ENCODE measurements at regions not wholly inside any gene's neighbourhood (a gene's known extent, or its start where the extent isn't known, plus 50 kb on each side); places are given as distances from the start of the nearest gene placed in this dataset.

- no peak overlapping the region for H3K4me3 ChIP-seq
- H3K36me3 ChIP-seq (ENCODE audit: low read depth), result no peaks in the 10 kb centered on the region
- H4K20me1 ChIP-seq (ENCODE audit: insufficient read depth), result no peaks in the 10 kb centered on the region
- H3K4me1 ChIP-seq (ENCODE audit: insufficient read depth), result no peaks in the 10 kb centered on the region
- H3K79me2 ChIP-seq (ENCODE audit: insufficient read depth), result no peaks in the 10 kb centered on the region
- no peak overlapping the region for H3K27ac ChIP-seq
- H3K27me3 ChIP-seq (replicated peaks; ENCODE audit: insufficient read depth), result no peaks in the 10 kb centered on the region
- H3K9me3 ChIP-seq (ENCODE audit: low read depth), result no peaks in the 10 kb centered on the region
- H2AFZ ChIP-seq, result no peak overlapping the region
- no peaks in the 10 kb centered on the region for H3F3A ChIP-seq (ENCODE audit: insufficient read depth)
- TF ChIP-seq EZH2 (IDR thresholded peaks at IDR 0.05; ENCODE audit: insufficient read depth, poor library complexity, severe bottlenecking) (no peak), EZH2phosphoT487 (IDR thresholded peaks at IDR 0.05; ENCODE audit: insufficient read depth, low read depth) (no peak)
- no peaks in the 10 kb centered on the region for H3K9me2 ChIP-seq (ENCODE audit: insufficient read depth)
- no peak overlapping the region for H3K9ac ChIP-seq
- WGBS, 2 experiments (ENCODE audit: low coverage in 1 of 2, low lambda C conversion rate in 2 of 2, missing lambda C conversion rate in 2 of 2), result 13 to 15% methylated on average over 10 of the region's 10 CpGs
- H3K4me2 ChIP-seq (ENCODE audit: unreplicated experiment), result no peak overlapping the region
- in situ Hi-C loops (cut with MboI), result no loop called here
- DNase-seq, result peak; percentile 14
Observed at GRCh38 chr5:174371600-174372094, 326.1 kb downstream of the NSG2 start.

- no peak for DNase-seq
- H4K20me1 ChIP-seq (ENCODE audit: insufficient read depth), result no peaks in the 10 kb centered on the region
- H3K9me3 ChIP-seq (ENCODE audit: low read depth), result no peaks in the 10 kb centered on the region
- no peak overlapping the region for H3K4me3 ChIP-seq
- WGBS, 2 experiments (ENCODE audit: low coverage in 1 of 2, low lambda C conversion rate in 2 of 2, missing lambda C conversion rate in 2 of 2), result 23 to 31% methylated on average over 8 of the region's 8 CpGs
- no peak overlapping the region for H3K27ac ChIP-seq
- no peak overlapping the region for H3K9ac ChIP-seq
- no peaks in the 10 kb centered on the region for H3K27me3 ChIP-seq (replicated peaks; ENCODE audit: insufficient read depth)
- in situ Hi-C loops (cut with MboI), result no loop called here
- H2AFZ ChIP-seq, result no peak overlapping the region
- H3K4me1 ChIP-seq (ENCODE audit: insufficient read depth), result no peaks in the 10 kb centered on the region
- TF ChIP-seq EZH2phosphoT487 (IDR thresholded peaks at IDR 0.05; ENCODE audit: insufficient read depth, low read depth) (no peak), EZH2 (IDR thresholded peaks at IDR 0.05; ENCODE audit: insufficient read depth, poor library complexity, severe bottlenecking) (no peak)
- no peaks in the 10 kb centered on the region for H3K9me2 ChIP-seq (ENCODE audit: insufficient read depth)
- H3K79me2 ChIP-seq (ENCODE audit: insufficient read depth), result no peaks in the 10 kb centered on the region
- no peaks in the 10 kb centered on the region for H3K36me3 ChIP-seq (ENCODE audit: low read depth)
- H3K4me2 ChIP-seq (ENCODE audit: unreplicated experiment), result no peak overlapping the region
- no peaks in the 10 kb centered on the region for H3F3A ChIP-seq (ENCODE audit: insufficient read depth)
Observed at GRCh38 chr5:174374206-174374605, 328.7 kb downstream of the NSG2 start.

- TF ChIP-seq EZH2 (IDR thresholded peaks at IDR 0.05; ENCODE audit: insufficient read depth, poor library complexity, severe bottlenecking) (no peak), EZH2phosphoT487 (IDR thresholded peaks at IDR 0.05; ENCODE audit: insufficient read depth, low read depth) (no peak)
Observed at GRCh38 chr5:174376056-174376455, 330.6 kb downstream of the NSG2 start.

GRCh38 chr5:174376726-174377373, 331.3 kb downstream of the NSG2 start:
- H3K9me2 ChIP-seq (ENCODE audit: insufficient read depth), result no peaks in the 10 kb centered on the region
- H3K9ac ChIP-seq, result no peak overlapping the region
- no peak overlapping the region for H3K4me3 ChIP-seq
- no peak overlapping the region for H2AFZ ChIP-seq
- no peak for DNase-seq
- H3K27ac ChIP-seq, result no peak overlapping the region
- no peaks in the 10 kb centered on the region for H3K4me1 ChIP-seq (ENCODE audit: insufficient read depth)
- no peaks in the 10 kb centered on the region for H3K9me3 ChIP-seq (ENCODE audit: low read depth)
- H3F3A ChIP-seq (ENCODE audit: insufficient read depth), result no peaks in the 10 kb centered on the region
- in situ Hi-C loops (cut with MboI), result no loop called here
- H3K79me2 ChIP-seq (ENCODE audit: insufficient read depth), result no peaks in the 10 kb centered on the region
- WGBS, 2 experiments (ENCODE audit: low coverage in 1 of 2, low lambda C conversion rate in 2 of 2, missing lambda C conversion rate in 2 of 2), result 37 to 44% methylated on average over 6 of the region's 6 CpGs
- no peaks in the 10 kb centered on the region for H4K20me1 ChIP-seq (ENCODE audit: insufficient read depth)
- TF ChIP-seq EZH2phosphoT487 (IDR thresholded peaks at IDR 0.05; ENCODE audit: insufficient read depth, low read depth), result no peak
- no peak for TF ChIP-seq EZH2 (IDR thresholded peaks at IDR 0.05; ENCODE audit: insufficient read depth, poor library complexity, severe bottlenecking)
- no peaks in the 10 kb centered on the region for H3K36me3 ChIP-seq (ENCODE audit: low read depth)
- no peaks in the 10 kb centered on the region for H3K27me3 ChIP-seq (replicated peaks; ENCODE audit: insufficient read depth)
- H3K4me2 ChIP-seq (ENCODE audit: unreplicated experiment), result no peak overlapping the region

More at GRCh38 chr5:174376056-174376455, 330.6 kb downstream of the NSG2 start:
- no peaks in the 10 kb centered on the region for H3K27me3 ChIP-seq (replicated peaks; ENCODE audit: insufficient read depth)
- no peaks in the 10 kb centered on the region for H3K9me2 ChIP-seq (ENCODE audit: insufficient read depth)
- 18 to 19% methylated on average over 4 of the region's 4 CpGs for WGBS, 2 experiments (ENCODE audit: low coverage in 1 of 2, low lambda C conversion rate in 2 of 2, missing lambda C conversion rate in 2 of 2)
- H3K4me3 ChIP-seq, result no peak overlapping the region
- H2AFZ ChIP-seq, result no peak overlapping the region
- H3K9ac ChIP-seq, result no peak overlapping the region
- in situ Hi-C loops (cut with MboI), result no loop called here
- H3F3A ChIP-seq (ENCODE audit: insufficient read depth), result no peaks in the 10 kb centered on the region
- no peaks in the 10 kb centered on the region for H3K9me3 ChIP-seq (ENCODE audit: low read depth)
- H3K27ac ChIP-seq, result no peak overlapping the region
- no peak for DNase-seq
- no peaks in the 10 kb centered on the region for H3K79me2 ChIP-seq (ENCODE audit: insufficient read depth)
- no peaks in the 10 kb centered on the region for H3K4me1 ChIP-seq (ENCODE audit: insufficient read depth)
- H3K36me3 ChIP-seq (ENCODE audit: low read depth), result no peaks in the 10 kb centered on the region
- H3K4me2 ChIP-seq (ENCODE audit: unreplicated experiment), result no peak overlapping the region
- no peaks in the 10 kb centered on the region for H4K20me1 ChIP-seq (ENCODE audit: insufficient read depth)
